HL-60 (cell line): ENCODE measurements at regions not wholly inside any gene's neighbourhood (a gene's known extent, or its start where the extent isn't known, plus 50 kb on each side); places are given as distances from the start of the nearest gene placed in this dataset.

Source experiments
- DNase-seq, 2 experiments: peaks; one replicate each; pipeline ENCODE4 v3.0.0-alpha.2; 2010 to 2020; ENCODE audit warnings: low read depth in 1 of 2, low spot score in 1 of 2
- H3K27ac ChIP-seq: fragments of 250-450 bp; sonication (Bioruptor Pico); replicated peaks from 2 replicates; pipeline ENCODE4 v1.5.1; 2020; ENCODE audit warnings: mild to moderate bottlenecking, moderate library complexity
- H3K27me3 ChIP-seq: fragments of 250-450 bp; sonication (Bioruptor Pico); 2 replicates; pipeline ENCODE4 v1.5.1; 2021; ENCODE audit warnings: mild to moderate bottlenecking, moderate library complexity; ENCODE audit not compliant: insufficient read depth, poor library complexity, severe bottlenecking
- H3K4me3 ChIP-seq: replicated peaks from 2 replicates; pipeline ENCODE4 v1.5.1; 2011; ENCODE audit warnings: mild to moderate bottlenecking, control low read depth, low read length; ENCODE audit not compliant: insufficient read depth
- CTCF ChIP-seq: IDR thresholded peaks from one replicate; pipeline ENCODE4 v1.5.1; 2011; ENCODE audit warnings: low read length, control low read depth, inconsistent platforms; ENCODE audit not compliant: insufficient read depth
- GABPA ChIP-seq: IDR thresholded peaks from 2 replicates; pipeline ENCODE4 v1.6.1; 2012; ENCODE audit warnings: low read depth
- POLR2AphosphoS5 ChIP-seq: IDR thresholded peaks from 2 replicates; pipeline ENCODE4 v1.6.1; 2012; ENCODE audit warnings: low read depth
- SPI1 ChIP-seq: IDR thresholded peaks from 2 replicates; pipeline ENCODE4 v1.6.1; 2012; ENCODE audit warnings: low read depth, mild to moderate bottlenecking, borderline replicate concordance
- TF ChIP-seq, protein P1 (sequence below): IDR thresholded peaks from 2 replicates; pipeline ENCODE4 v1.6.1; 2012; ENCODE audit warnings: low read depth; ENCODE audit not compliant: insufficient replicate concordance

GRCh38 chr4:71237641-71238040 is 101.2 kb upstream of the SLC4A4 start:
- H3K27ac ChIP-seq: no peak overlapping the region
- TF ChIP-seq GABPA: no peak
- TF ChIP-seq, protein P1, sequence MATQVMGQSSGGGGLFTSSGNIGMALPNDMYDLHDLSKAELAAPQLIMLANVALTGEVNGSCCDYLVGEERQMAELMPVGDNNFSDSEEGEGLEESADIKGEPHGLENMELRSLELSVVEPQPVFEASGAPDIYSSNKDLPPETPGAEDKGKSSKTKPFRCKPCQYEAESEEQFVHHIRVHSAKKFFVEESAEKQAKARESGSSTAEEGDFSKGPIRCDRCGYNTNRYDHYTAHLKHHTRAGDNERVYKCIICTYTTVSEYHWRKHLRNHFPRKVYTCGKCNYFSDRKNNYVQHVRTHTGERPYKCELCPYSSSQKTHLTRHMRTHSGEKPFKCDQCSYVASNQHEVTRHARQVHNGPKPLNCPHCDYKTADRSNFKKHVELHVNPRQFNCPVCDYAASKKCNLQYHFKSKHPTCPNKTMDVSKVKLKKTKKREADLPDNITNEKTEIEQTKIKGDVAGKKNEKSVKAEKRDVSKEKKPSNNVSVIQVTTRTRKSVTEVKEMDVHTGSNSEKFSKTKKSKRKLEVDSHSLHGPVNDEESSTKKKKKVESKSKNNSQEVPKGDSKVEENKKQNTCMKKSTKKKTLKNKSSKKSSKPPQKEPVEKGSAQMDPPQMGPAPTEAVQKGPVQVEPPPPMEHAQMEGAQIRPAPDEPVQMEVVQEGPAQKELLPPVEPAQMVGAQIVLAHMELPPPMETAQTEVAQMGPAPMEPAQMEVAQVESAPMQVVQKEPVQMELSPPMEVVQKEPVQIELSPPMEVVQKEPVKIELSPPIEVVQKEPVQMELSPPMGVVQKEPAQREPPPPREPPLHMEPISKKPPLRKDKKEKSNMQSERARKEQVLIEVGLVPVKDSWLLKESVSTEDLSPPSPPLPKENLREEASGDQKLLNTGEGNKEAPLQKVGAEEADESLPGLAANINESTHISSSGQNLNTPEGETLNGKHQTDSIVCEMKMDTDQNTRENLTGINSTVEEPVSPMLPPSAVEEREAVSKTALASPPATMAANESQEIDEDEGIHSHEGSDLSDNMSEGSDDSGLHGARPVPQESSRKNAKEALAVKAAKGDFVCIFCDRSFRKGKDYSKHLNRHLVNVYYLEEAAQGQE: no peak
- TF ChIP-seq POLR2AphosphoS5: no peak
- no peak for TF ChIP-seq SPI1
- TF ChIP-seq CTCF: no peak
- DNase-seq: no peak

GRCh38 chr4:71239365-71239764 is 99.5 kb upstream of the SLC4A4 start:
- TF ChIP-seq GABPA (no peak), CTCF (no peak), POLR2AphosphoS5 (no peak), SPI1 (no peak)
- TF ChIP-seq, protein P1: no peak
- no peaks in the 10 kb centered on the region for H3K27me3 ChIP-seq
- no peak overlapping the region for H3K4me3 ChIP-seq
- no peak overlapping the region for H3K27ac ChIP-seq
- DNase-seq: no peak

More at GRCh38 chr4:71237641-71238040, 101.2 kb upstream of the SLC4A4 start:
- Histone ChIP-seq H3K4me3 (no peak overlapping the region), H3K27me3 (peaks cover 2% of the 10 kb centered on the region)

DNA sequence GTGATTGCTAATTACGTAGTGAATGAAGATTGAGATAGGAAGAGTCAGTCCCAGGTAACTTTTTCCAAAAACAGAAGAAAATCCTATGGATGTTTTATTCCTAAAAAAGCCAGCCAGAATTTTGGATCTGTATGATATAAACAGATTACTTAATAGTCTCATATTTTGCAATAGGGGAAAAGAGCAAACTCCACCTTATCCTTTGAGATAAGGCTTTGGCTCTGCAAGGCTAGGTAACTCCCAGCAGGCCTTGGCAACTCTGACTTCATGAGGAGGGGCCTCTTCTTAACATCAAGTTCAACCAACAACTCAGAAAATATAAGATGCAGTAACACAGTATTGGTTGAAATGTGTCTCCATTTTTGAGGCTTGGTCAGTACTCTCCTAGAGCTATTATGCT is 98.7 kb upstream of the SLC4A4 start:
- Histone ChIP-seq H3K27me3 (no peaks in the 10 kb centered on the region), H3K27ac (no peak overlapping the region), H3K4me3 (no peak overlapping the region)
- TF ChIP-seq POLR2AphosphoS5: no peak
- no peak for TF ChIP-seq CTCF
- no peak for TF ChIP-seq SPI1
- TF ChIP-seq GABPA: no peak
- TF ChIP-seq, protein P1: no peak
- DNase-seq: no peak
